ENCODE measurements at regions not wholly inside any gene's neighbourhood (a gene's known extent, or its start where the extent isn't known, plus 50 kb on each side); places are given as distances from the start of the nearest gene placed in this dataset.

- TF ChIP-seq CTCF (IDR thresholded peaks at IDR 0.05 in 4 of 5, conservative IDR thresholded peaks at IDR 0.05 in 1 of 5) = no peak
- no peak for TF ChIP-seq POLR2A (IDR thresholded peaks at IDR 0.05)
Measured at GRCh38 chr7:110417611-110418010, 673.3 kb upstream of the LRRN3 start.
